ENCODE measurements at regions not wholly inside any gene's neighbourhood (a gene's known extent, or its start where the extent isn't known, plus 50 kb on each side); places are given as distances from the start of the nearest gene placed in this dataset.

- TF ChIP-seq POLR2A (IDR thresholded peaks at IDR 0.05) (no peak), CTCF (IDR thresholded peaks at IDR 0.05) (no peak)
These were observed 1234.8 kb downstream of the ADGRL3 start for GRCh38 chr4:62434921-62435320.

Measured in uterus (tissue), 2 donors.